ENCODE measurements at regions not wholly inside any gene's neighbourhood (a gene's known extent, or its start where the extent isn't known, plus 50 kb on each side); places are given as distances from the start of the nearest gene placed in this dataset.

GRCh38 chr16:56140645-56141044 is 50.6 kb upstream of the GNAO1 start:
- no peak for DNase-seq
- Mint-ChIP-seq H3K4me3 (no peak overlapping the region), H3K27ac (no peak overlapping the region), H3K4me1 (peaks cover 7% of the 10 kb centered on the region), H3K9me3 (no peaks in the 10 kb centered on the region), H3K27me3 (peaks cover 32% of the 10 kb centered on the region)
- ATAC-seq, result no peak

- H3K27me3 Mint-ChIP-seq, result peaks cover 16% of the 10 kb centered on the region
- H3K9me3 Mint-ChIP-seq, result no peaks in the 10 kb centered on the region
- ATAC-seq (no peak), DNase-seq (no peak)
- H3K4me3 Mint-ChIP-seq, result no peak overlapping the region
- no peak overlapping the region for H3K27ac Mint-ChIP-seq
- H3K4me1 Mint-ChIP-seq, result peaks cover 7% of the 10 kb centered on the region
Measured at GRCh38 chr16:56137269-56137668, 54.0 kb upstream of the GNAO1 start.

DNA sequence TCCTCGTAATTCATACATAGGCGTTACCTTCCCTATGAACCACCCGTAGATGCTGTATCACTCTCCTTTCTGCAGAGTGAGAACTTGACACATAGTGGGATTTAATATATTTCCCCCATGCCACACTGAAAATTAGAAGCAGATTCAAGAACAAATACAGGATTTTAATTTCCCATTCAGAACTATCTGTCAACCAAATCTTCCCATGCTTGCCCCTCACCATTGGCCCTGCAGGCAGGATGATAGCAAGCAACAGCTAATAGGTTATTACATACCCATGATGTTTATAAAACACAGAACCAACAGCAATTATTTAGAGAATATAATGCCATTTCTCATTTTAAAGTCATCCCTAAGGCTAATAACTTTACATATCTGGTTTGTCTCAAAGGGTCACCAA is 55.0 kb upstream of the GNAO1 start:
- H3K4me1 Mint-ChIP-seq, result peaks cover 7% of the 10 kb centered on the region
- no peak for DNase-seq
- no peaks in the 10 kb centered on the region for H3K9me3 Mint-ChIP-seq
- H3K27me3 Mint-ChIP-seq, result peaks cover 25% of the 10 kb centered on the region
- no peak overlapping the region for H3K4me3 Mint-ChIP-seq
- no peak for ATAC-seq
- H3K27ac Mint-ChIP-seq, result no peak overlapping the region

DNA sequence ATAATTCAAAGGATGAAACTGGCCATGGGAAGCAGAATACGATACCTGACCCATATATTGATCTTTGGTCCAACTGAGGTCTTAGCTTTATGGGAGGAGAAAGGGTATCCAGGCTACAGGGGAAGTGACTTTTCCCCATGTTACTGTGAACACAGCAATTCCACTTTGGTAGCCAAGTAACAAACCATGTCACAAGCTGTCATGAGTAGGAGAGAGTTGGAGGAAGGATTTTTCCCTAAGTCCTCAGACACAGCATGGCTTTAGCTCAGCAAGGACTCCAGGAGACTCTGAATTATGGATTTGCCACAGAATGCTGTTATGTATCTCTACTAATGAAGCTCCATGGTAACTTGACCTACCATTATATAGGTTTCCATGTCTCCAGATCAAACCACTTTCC is 56.5 kb upstream of the GNAO1 start:
- Mint-ChIP-seq H3K4me1 (peaks cover 7% of the 10 kb centered on the region), H3K9me3 (no peaks in the 10 kb centered on the region), H3K27me3 (peaks cover 40% of the 10 kb centered on the region), H3K27ac (no peak overlapping the region), H3K4me3 (no peak overlapping the region)
- ATAC-seq (no peak), DNase-seq (no peak)

DNA sequence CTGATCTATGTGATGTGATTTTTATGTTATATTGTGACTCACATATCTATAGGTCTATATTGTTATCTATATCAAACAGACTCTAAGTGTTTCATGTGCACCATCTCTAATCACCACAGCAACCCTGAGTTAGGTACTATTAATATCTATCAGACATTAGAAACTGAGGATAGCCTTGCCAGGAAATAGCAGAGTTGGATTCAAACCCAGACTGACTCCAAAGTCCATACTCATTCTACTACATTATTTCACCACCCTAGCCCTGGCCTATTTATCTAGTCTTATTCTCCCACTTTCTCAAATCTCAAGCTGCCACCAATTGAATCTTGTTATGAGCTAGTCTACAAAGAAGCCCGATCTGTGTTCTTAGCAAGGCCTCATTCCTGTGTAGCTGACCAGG is 65.4 kb upstream of the GNAO1 start:
- H3K9me3 Mint-ChIP-seq, result no peaks in the 10 kb centered on the region

GRCh38 chr16:56122251-56122650 is 69.0 kb upstream of the GNAO1 start:
- DNase-seq (no peak), ATAC-seq (no peak)
- H3K4me3 Mint-ChIP-seq, result no peak overlapping the region
- H3K9me3 Mint-ChIP-seq, result no peaks in the 10 kb centered on the region
- peaks cover 57% of the 10 kb centered on the region for H3K27me3 Mint-ChIP-seq
- no peak overlapping the region for H3K27ac Mint-ChIP-seq
- H3K4me1 Mint-ChIP-seq, result peaks cover 9% of the 10 kb centered on the region

More for the DNA sequence above, 65.4 kb upstream of the GNAO1 start:
- no peak for DNase-seq
- no peak for ATAC-seq
- H3K27me3 Mint-ChIP-seq, result peaks cover 74% of the 10 kb centered on the region
- no peak overlapping the region for H3K27ac Mint-ChIP-seq
- H3K4me1 Mint-ChIP-seq, result no peaks in the 10 kb centered on the region
- H3K4me3 Mint-ChIP-seq, result no peak overlapping the region

DNA sequence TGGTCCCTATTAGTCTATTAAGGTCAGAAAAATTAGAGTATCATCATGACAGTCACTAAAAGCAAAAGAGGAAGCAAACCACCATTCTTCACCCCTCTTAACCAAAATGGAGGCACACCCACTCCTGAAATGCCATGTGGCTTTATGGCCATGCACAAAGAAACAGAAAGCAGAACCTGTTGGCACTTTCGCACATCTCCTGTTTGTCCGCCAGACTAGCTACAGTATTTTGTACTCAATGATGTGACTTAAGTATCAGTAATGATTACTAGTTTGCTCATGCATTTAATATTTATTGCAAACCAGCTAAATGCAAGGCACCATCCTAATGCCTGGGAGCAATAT is 70.2 kb upstream of the GNAO1 start:
- H3K27me3 Mint-ChIP-seq, result peaks cover 56% of the 10 kb centered on the region
- H3K9me3 Mint-ChIP-seq, result no peaks in the 10 kb centered on the region
- DNase-seq (no peak), ATAC-seq (no peak)
- H3K27ac Mint-ChIP-seq, result no peak overlapping the region
- peaks cover 9% of the 10 kb centered on the region for H3K4me1 Mint-ChIP-seq
- no peak overlapping the region for H3K4me3 Mint-ChIP-seq

GRCh38 chr16:56120447-56121155 is 70.7 kb upstream of the GNAO1 start:
- Mint-ChIP-seq H3K27ac (no peak overlapping the region), H3K4me3 (no peak overlapping the region), H3K4me1 (peaks cover 9% of the 10 kb centered on the region), H3K27me3 (peaks cover 56% of the 10 kb centered on the region), H3K9me3 (no peaks in the 10 kb centered on the region)
- DNase-seq, result no peak
- no peak for ATAC-seq

GRCh38 chr16:56119133-56119532 is 72.2 kb upstream of the GNAO1 start:
- no peak for DNase-seq
- no peaks in the 10 kb centered on the region for H3K9me3 Mint-ChIP-seq
- H3K4me1 Mint-ChIP-seq, result peaks cover 9% of the 10 kb centered on the region
- H3K4me3 Mint-ChIP-seq, result no peak overlapping the region
- H3K27me3 Mint-ChIP-seq, result peaks cover 43% of the 10 kb centered on the region
- peak; percentile 89 for ATAC-seq
- H3K27ac Mint-ChIP-seq, result peak overlapping the region; percentile 67

DNA sequence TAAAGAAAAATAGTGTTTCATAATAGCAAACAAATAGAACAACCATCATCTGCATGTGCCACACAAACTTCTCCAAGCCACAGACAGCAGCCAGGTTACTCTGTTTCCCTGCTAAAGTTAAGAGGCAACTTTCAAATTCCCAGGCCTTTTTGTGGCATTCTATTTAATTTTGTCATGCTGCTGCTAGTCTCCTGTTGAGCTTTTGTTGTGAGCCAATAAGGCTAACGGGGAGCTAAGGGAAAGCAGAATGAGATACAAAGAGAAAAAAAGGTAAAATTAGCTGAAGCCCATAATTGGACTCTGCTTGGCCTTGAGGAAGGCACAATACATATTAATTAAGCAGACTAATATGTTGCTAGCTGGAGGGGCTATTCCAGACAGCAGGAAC is 74.7 kb upstream of the GNAO1 start:
- Mint-ChIP-seq H3K27ac (no peak overlapping the region), H3K4me3 (no peak overlapping the region), H3K27me3 (peaks cover 37% of the 10 kb centered on the region), H3K4me1 (peaks cover 9% of the 10 kb centered on the region), H3K9me3 (no peaks in the 10 kb centered on the region)
- DNase-seq (no peak), ATAC-seq (no peak)

DNA sequence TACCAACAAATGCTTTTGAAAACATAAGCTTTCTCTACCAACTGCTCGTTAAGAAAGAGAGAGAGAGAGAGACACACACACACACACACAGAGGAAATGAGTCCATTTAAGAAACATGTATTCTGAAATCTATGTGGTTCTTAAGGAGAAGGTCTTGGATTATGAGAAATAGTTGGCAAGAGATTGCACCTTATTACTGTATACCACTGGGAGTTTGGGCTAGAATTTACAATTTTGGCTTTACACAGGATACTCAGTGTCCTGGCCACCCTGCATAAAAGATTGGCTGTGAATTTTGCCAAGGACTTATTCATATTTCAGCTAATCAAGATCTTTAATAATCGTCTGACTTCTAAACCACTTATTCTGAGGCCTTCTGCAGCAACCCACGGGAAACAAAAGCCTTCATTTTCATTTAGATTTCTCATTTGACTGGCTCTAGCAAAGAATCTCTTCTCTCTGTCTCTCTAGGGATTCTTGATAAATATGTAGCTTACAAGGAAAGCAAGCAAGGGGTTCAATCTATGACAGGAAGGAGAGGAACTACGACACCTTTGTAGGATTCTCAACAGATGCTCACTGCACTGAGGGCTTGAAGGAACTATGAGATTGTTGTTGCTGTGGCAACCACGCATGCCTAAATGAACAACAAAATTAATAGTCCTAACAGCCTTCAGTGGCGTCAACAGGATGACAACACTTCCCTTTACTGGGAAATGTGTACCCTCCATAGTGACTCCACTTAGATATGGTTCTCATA is 75.3 kb upstream of the GNAO1 start:
- Mint-ChIP-seq H3K9me3 (no peaks in the 10 kb centered on the region), H3K4me1 (peaks cover 9% of the 10 kb centered on the region), H3K4me3 (no peak overlapping the region), H3K27ac (no peak overlapping the region), H3K27me3 (peaks cover 35% of the 10 kb centered on the region)
- no peak for ATAC-seq
- DNase-seq, result no peak

GRCh38 chr16:56113223-56113622 is 78.1 kb upstream of the GNAO1 start:
- H3K4me1 Mint-ChIP-seq, result no peaks in the 10 kb centered on the region
- no peak overlapping the region for H3K4me3 Mint-ChIP-seq
- H3K27me3 Mint-ChIP-seq, result peaks cover 22% of the 10 kb centered on the region
- DNase-seq, result no peak
- H3K9me3 Mint-ChIP-seq, result no peaks in the 10 kb centered on the region
- H3K27ac Mint-ChIP-seq, result no peak overlapping the region
- ATAC-seq, result no peak

DNA sequence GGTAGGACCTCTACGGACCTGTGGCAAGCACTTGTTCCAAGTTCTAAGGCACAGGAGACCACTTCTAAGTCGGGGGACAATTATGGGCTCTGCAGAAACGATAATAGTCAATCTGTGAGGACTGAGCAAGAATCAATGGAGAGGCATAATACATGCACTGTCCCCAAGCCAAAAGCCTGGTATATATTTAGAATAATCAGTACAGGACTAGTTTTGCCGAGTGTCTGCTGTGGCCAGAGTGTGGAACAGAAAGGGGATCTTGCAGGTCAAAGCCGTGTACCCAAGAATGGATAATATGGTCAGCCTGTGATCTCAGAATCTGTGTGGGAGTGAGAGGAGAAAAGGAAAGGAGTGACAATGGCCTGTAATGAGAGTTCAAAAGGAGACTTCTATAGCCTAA is 80.2 kb upstream of the GNAO1 start:
- Mint-ChIP-seq H3K4me1 (no peaks in the 10 kb centered on the region), H3K27me3 (peaks cover 20% of the 10 kb centered on the region), H3K9me3 (no peaks in the 10 kb centered on the region), H3K4me3 (no peak overlapping the region), H3K27ac (no peak overlapping the region)
- no peak for DNase-seq
- no peak for ATAC-seq

DNA sequence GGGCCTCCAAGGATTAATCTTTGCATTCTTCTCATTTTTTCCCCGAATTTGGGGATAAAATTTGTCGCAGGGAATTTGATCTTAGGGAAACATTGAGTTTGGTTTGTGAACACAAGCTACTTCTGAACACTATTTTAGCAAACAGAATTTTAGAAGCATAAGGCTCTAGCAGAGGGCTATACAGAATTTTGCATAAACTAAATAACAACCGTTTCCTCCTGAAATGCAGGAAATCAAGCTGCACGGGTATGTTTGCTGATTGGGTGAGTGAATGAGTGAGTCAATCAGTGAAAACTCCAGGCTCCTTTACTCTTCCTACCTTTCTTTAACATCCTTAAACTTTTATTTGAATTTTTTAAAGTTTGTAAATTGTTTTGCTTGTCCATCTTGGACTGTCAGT is 81.3 kb upstream of the GNAO1 start:
- DNase-seq (no peak), ATAC-seq (no peak)
- Mint-ChIP-seq H3K27me3 (peaks cover 26% of the 10 kb centered on the region), H3K27ac (no peak overlapping the region), H3K4me3 (no peak overlapping the region), H3K9me3 (no peaks in the 10 kb centered on the region), H3K4me1 (no peaks in the 10 kb centered on the region)

DNA sequence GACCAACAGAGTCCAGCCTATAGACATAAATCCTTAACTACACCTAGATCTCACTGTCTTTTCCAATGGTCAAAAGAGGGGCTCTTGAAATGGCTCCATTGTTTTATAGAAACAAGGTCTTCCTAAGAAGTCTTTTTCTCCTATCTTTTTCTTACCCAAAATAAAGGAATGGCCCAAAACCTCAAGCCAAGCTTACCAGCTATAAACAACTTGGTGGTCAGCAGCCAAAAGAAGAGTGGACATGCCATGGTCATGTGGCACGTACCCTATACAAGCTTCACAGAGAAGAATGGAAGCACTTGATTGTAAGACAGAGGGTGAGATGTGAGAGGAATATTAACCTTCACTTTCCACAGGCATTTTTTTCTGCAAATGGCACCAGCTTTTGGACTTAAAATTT is 82.1 kb upstream of the GNAO1 start:
- peaks cover 30% of the 10 kb centered on the region for H3K27me3 Mint-ChIP-seq
- no peak for ATAC-seq
- no peak for DNase-seq
- H3K9me3 Mint-ChIP-seq, result no peaks in the 10 kb centered on the region
- no peak overlapping the region for H3K4me3 Mint-ChIP-seq
- H3K27ac Mint-ChIP-seq, result no peak overlapping the region
- no peaks in the 10 kb centered on the region for H3K4me1 Mint-ChIP-seq

DNA sequence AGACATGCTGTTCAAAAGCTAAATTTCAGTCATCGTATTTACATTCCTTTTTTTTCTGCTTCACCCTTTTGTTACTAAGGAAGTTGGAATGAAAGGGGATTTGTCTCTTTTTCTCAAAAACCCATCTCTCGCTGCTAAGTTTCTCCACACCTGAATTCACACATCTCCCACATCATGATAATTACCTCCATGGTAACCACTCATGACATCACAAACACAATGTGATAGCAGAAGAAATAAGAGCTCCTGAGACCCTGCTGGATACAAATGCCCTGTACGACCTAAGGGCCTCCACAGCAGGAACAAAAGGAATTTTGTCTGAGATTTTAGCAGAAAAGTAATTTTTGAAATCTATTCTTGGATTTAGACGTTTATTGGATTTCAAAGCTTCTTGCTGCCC is 82.6 kb upstream of the GNAO1 start:
- no peak overlapping the region for H3K27ac Mint-ChIP-seq
- H3K27me3 Mint-ChIP-seq, result peaks cover 30% of the 10 kb centered on the region
- no peaks in the 10 kb centered on the region for H3K9me3 Mint-ChIP-seq
- no peak for ATAC-seq
- H3K4me3 Mint-ChIP-seq, result no peak overlapping the region
- H3K4me1 Mint-ChIP-seq, result no peaks in the 10 kb centered on the region
- DNase-seq, result no peak

DNA sequence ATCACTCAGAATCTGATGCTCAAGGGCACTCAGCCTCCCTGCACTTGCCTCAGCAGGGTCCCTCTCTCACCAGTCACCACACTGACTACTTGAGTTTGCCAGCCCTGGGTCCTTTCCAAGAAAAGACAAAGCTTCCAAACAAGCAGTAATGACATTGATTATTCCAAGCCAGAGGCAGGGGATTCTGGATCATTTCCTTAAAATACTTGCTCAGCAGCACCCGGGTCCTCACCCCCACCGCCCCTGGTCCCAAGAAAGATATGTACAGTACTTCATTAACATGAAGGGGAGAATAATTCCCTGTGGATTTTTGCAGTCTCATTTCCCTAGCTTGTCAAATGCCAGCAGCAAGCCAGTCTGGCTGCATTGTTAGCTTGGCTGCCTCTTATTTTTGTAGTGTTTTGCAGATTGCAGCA is 83.2 kb upstream of the GNAO1 start:
- DNase-seq (no peak), ATAC-seq (no peak)
- Mint-ChIP-seq H3K27ac (no peak overlapping the region), H3K4me1 (no peaks in the 10 kb centered on the region), H3K9me3 (no peaks in the 10 kb centered on the region), H3K4me3 (no peak overlapping the region), H3K27me3 (peaks cover 26% of the 10 kb centered on the region)

Measured in stimulated activated naive CD8-positive, alpha-beta T cell treated with anti-CD3 and anti-CD28 coated beads, Interleukin-15, amount 100 ng/mL, for 72 hours (primary cell).